Lower lobe of right lung (tissue), 2 donors: ENCODE measurements at regions not wholly inside any gene's neighbourhood (a gene's known extent, or its start where the extent isn't known, plus 50 kb on each side); places are given as distances from the start of the nearest gene placed in this dataset.

Experiments
- ATAC-seq, 2 donors: fragments of 200-7000 bp; cut with Tn5 transposase; one replicate each; pipeline ENCODE4 v1.9.1; 2020 to 2022; ENCODE audit warnings: mild to moderate bottlenecking in 2 of 2, moderate library complexity in 2 of 2
- DNase-seq: peaks from one replicate; pipeline ENCODE4 v3.0.0-alpha.2; 2020
- H3K27ac ChIP-seq: fragments of 200-600 bp; one replicate; pipeline ENCODE4 v1.8.0; 2022
- H3K27me3 ChIP-seq: fragments of 200-600 bp; one replicate; pipeline ENCODE4 v1.8.0; 2022; ENCODE audit warnings: low read depth
- H3K36me3 ChIP-seq: fragments of 200-600 bp; one replicate; pipeline ENCODE4 v1.8.0; 2022; ENCODE audit warnings: mild to moderate bottlenecking
- H3K4me1 ChIP-seq: fragments of 200-600 bp; one replicate; pipeline ENCODE4 v1.8.0; 2022
- H3K4me3 ChIP-seq: fragments of 200-600 bp; one replicate; pipeline ENCODE4 v1.8.0; 2022; ENCODE audit warnings: mild to moderate bottlenecking
- H3K9me3 ChIP-seq: fragments of 200-600 bp; one replicate; pipeline ENCODE4 v1.8.0; 2022
- intact Hi-C: fragments of 100-400 bp; cut with DNase I; formaldehyde crosslinking; loops from one replicate; pipeline ENCODE4 v1.11.0; 2022
- TF ChIP-seq, protein P1 (sequence below): fragments of 200-600 bp; IDR thresholded peaks from one replicate; pipeline ENCODE4 v1.8.0; 2022; ENCODE audit warnings: antibody characterized with exemption, mild to moderate bottlenecking
- donor health status: DM: no; HTN: yes; CAD: no; lungs with severe emphysema.

- DNase-seq (no peak), ATAC-seq (no peak)
- Histone ChIP-seq H3K27ac (no peak overlapping the region), H3K36me3 (no peaks in the 10 kb centered on the region), H3K27me3 (no peaks in the 10 kb centered on the region), H3K9me3 (no peaks in the 10 kb centered on the region), H3K4me1 (no peaks in the 10 kb centered on the region), H3K4me3 (no peak overlapping the region)
- TF ChIP-seq, protein P1, sequence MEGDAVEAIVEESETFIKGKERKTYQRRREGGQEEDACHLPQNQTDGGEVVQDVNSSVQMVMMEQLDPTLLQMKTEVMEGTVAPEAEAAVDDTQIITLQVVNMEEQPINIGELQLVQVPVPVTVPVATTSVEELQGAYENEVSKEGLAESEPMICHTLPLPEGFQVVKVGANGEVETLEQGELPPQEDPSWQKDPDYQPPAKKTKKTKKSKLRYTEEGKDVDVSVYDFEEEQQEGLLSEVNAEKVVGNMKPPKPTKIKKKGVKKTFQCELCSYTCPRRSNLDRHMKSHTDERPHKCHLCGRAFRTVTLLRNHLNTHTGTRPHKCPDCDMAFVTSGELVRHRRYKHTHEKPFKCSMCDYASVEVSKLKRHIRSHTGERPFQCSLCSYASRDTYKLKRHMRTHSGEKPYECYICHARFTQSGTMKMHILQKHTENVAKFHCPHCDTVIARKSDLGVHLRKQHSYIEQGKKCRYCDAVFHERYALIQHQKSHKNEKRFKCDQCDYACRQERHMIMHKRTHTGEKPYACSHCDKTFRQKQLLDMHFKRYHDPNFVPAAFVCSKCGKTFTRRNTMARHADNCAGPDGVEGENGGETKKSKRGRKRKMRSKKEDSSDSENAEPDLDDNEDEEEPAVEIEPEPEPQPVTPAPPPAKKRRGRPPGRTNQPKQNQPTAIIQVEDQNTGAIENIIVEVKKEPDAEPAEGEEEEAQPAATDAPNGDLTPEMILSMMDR: no peak
- intact Hi-C loops: no loop called here
Measured at GRCh38 chr5:118703241-118703640, 285.1 kb downstream of the DTWD2 start.

- H3K36me3 ChIP-seq: no peaks in the 10 kb centered on the region
- no peaks in the 10 kb centered on the region for H3K27me3 ChIP-seq
- H3K4me3 ChIP-seq: no peak overlapping the region
Measured at GRCh38 chr5:118701791-118702190, 286.6 kb downstream of the DTWD2 start.

DNA sequence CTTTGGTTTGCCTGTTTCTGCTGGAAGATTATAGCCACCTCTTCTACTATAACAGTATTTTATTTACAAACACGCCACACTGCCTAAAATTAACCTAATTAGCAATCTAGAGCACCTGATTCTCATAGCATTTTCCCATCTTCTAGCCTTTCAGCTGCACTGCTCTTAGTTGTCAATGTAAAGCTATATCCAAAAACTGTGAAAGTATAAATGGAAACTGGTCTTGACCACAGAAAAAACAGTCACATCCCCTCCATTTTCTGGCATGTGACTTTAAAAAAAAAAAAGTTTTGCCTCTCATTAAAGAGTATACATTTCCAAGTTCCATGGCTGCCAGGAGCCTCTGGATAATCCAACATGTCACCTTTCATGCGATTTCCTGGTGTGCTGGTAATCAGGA is 287.8 kb downstream of the DTWD2 start:
- ATAC-seq (no peak), DNase-seq (no peak)
- no peak overlapping the region for H3K27ac ChIP-seq
- TF ChIP-seq, protein P1: no peak
- intact Hi-C loops: no loop called here
- H3K9me3 ChIP-seq: no peaks in the 10 kb centered on the region
- H3K36me3 ChIP-seq: no peaks in the 10 kb centered on the region
- H3K27me3 ChIP-seq: no peaks in the 10 kb centered on the region
- H3K4me3 ChIP-seq: no peak overlapping the region
- no peaks in the 10 kb centered on the region for H3K4me1 ChIP-seq

More at GRCh38 chr5:118701791-118702190, 286.6 kb downstream of the DTWD2 start:
- DNase-seq (no peak), ATAC-seq (no peak)
- H3K9me3 ChIP-seq: no peaks in the 10 kb centered on the region
- H3K27ac ChIP-seq: no peak overlapping the region
- TF ChIP-seq, protein P1: no peak
- no peaks in the 10 kb centered on the region for H3K4me1 ChIP-seq
- intact Hi-C loops: no loop called here

- DNase-seq (no peak), ATAC-seq (no peak)
- TF ChIP-seq, protein P1: no peak
Measured at GRCh38 chr5:118698774-118699173, 289.6 kb downstream of the DTWD2 start.

DNA sequence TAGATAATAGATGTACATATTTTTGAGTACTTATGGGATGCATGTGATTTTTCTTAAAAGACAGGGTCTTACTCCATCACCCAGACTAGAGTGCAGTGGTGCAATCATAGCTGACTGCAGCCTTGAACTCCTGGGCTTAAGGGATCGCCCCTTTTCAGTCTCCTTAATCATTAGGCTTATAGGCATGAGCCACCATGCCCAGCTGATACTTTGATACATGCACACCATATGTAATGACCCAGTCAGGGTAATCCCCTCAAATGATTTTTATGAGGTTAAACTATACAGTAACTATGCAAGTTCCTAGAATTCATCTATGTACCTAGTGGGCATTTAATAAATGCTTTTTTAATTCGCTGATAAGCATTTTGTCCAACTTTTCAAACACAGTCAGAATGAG is 292.3 kb downstream of the DTWD2 start:
- no peak for DNase-seq
- Histone ChIP-seq H3K4me1 (no peaks in the 10 kb centered on the region), H3K27me3 (no peaks in the 10 kb centered on the region), H3K27ac (no peak overlapping the region), H3K4me3 (no peak overlapping the region), H3K36me3 (no peaks in the 10 kb centered on the region), H3K9me3 (no peaks in the 10 kb centered on the region)
- ATAC-seq: no peak
- TF ChIP-seq, protein P1: no peak
- intact Hi-C loops: no loop called here

More at GRCh38 chr5:118698774-118699173, 289.6 kb downstream of the DTWD2 start:
- intact Hi-C loops: no loop called here
- H3K36me3 ChIP-seq: no peaks in the 10 kb centered on the region
- H3K9me3 ChIP-seq: no peaks in the 10 kb centered on the region
- H3K4me3 ChIP-seq: no peak overlapping the region
- H3K4me1 ChIP-seq: no peaks in the 10 kb centered on the region
- H3K27ac ChIP-seq: no peak overlapping the region
- H3K27me3 ChIP-seq: no peaks in the 10 kb centered on the region
